Smooth muscle cell (in vitro differentiated cells): ENCODE measurements at regions not wholly inside any gene's neighbourhood (a gene's known extent, or its start where the extent isn't known, plus 50 kb on each side); places are given as distances from the start of the nearest gene placed in this dataset.

Source experiments
- DNase-seq: peaks from one replicate; lab custom pipeline; 2025; ENCODE audit not compliant: unreplicated experiment; lab: John Stamatoyannopoulos, UW
- H2AFZ ChIP-seq: fragments of 200-600 bp; sonication (generic); 2 replicates; pipeline ENCODE4 v1.6.0; 2016; ENCODE audit warnings: antibody characterized with exemption, low read depth, mild to moderate bottlenecking
- H3F3A ChIP-seq: fragments of 200-600 bp; sonication (generic); 2 replicates; pipeline ENCODE4 v1.6.0; 2017; ENCODE audit warnings: antibody characterized with exemption, low read depth
- H3K27ac ChIP-seq: fragments of 200-600 bp; sonication (generic); 2 replicates; pipeline ENCODE4 v1.5.1; 2016; ENCODE audit warnings: low read depth, mild to moderate bottlenecking
- H3K27me3 ChIP-seq: fragments of 200-600 bp; sonication (generic); 2 replicates; pipeline ENCODE4 v1.6.1; 2016; ENCODE audit warnings: low read depth, mild to moderate bottlenecking
- H3K36me3 ChIP-seq: fragments of 200-600 bp; sonication (generic); 2 replicates; pipeline ENCODE4 v1.5.1; 2016; ENCODE audit warnings: low read depth
- H3K4me1 ChIP-seq: fragments of 200-600 bp; sonication (generic); 2 replicates; pipeline ENCODE4 v1.5.1; 2016; ENCODE audit warnings: low read depth
- H3K4me2 ChIP-seq: fragments of 200-600 bp; sonication (generic); 2 replicates; pipeline ENCODE4 v1.6.0; 2016; ENCODE audit warnings: mild to moderate bottlenecking
- H3K4me3 ChIP-seq: fragments of 200-600 bp; sonication (generic); 2 replicates; pipeline ENCODE4 v1.5.1; 2016; ENCODE audit warnings: mild to moderate bottlenecking
- H3K79me2 ChIP-seq: fragments of 200-600 bp; sonication (generic); 2 replicates; pipeline ENCODE4 v1.6.0; 2016; ENCODE audit warnings: low read depth, mild to moderate bottlenecking
- H3K9ac ChIP-seq: fragments of 200-600 bp; sonication (generic); 2 replicates; pipeline ENCODE4 v1.6.0; 2016; ENCODE audit warnings: low read depth
- H3K9me3 ChIP-seq: fragments of 200-600 bp; sonication (generic); replicated peaks from 2 replicates; pipeline ENCODE4 v1.5.1; 2016; ENCODE audit warnings: low read depth
- H4K20me1 ChIP-seq: fragments of 200-600 bp; sonication (generic); 2 replicates; pipeline ENCODE4 v1.6.0; 2016; ENCODE audit warnings: low read depth
- CTCF ChIP-seq: fragments of 200-600 bp; sonication (generic); IDR thresholded peaks from 2 replicates; pipeline ENCODE4 v1.5.1; 2017; ENCODE audit warnings: borderline replicate concordance, mild to moderate bottlenecking, antibody characterized with exemption; ENCODE audit not compliant: insufficient read depth, poor library complexity, severe bottlenecking
- WGBS: methylation state at CpG from one replicate; pipeline ENCODE4 v1.1.7; 2016; ENCODE audit warnings: low lambda C conversion rate; 5-methylcytosine and 5-hydroxymethylcytosine counted together

GRCh38 chr4:153906231-153906630 is 117.3 kb upstream of the SFRP2 start:
- Histone ChIP-seq H3F3A (no peaks in the 10 kb centered on the region), H3K4me3 (no peak overlapping the region), H3K79me2 (no peaks in the 10 kb centered on the region), H3K9me3 (no peaks in the 10 kb centered on the region), H2AFZ (no peak overlapping the region), H3K27me3 (no peaks in the 10 kb centered on the region), H4K20me1 (no peaks in the 10 kb centered on the region), H3K36me3 (no peaks in the 10 kb centered on the region), H3K4me1 (no peaks in the 10 kb centered on the region), H3K27ac (no peak overlapping the region), H3K9ac (no peak overlapping the region), H3K4me2 (no peak overlapping the region)
- no peak for TF ChIP-seq CTCF
- DNase-seq: no peak

- Histone ChIP-seq H3K4me1 (no peaks in the 10 kb centered on the region), H3K9ac (no peak overlapping the region), H3K27me3 (no peaks in the 10 kb centered on the region), H3K79me2 (no peaks in the 10 kb centered on the region), H3F3A (no peaks in the 10 kb centered on the region), H3K9me3 (no peaks in the 10 kb centered on the region), H3K4me2 (no peak overlapping the region), H2AFZ (no peak overlapping the region), H3K36me3 (no peaks in the 10 kb centered on the region), H3K4me3 (no peak overlapping the region), H3K27ac (no peak overlapping the region), H4K20me1 (no peaks in the 10 kb centered on the region)
- WGBS: 89% methylated on average over 7 of the region's 7 CpGs
- no peak for DNase-seq
- no peak for TF ChIP-seq CTCF
These were observed 116.3 kb upstream of the SFRP2 start for GRCh38 chr4:153905231-153905630.

- no peak for DNase-seq
- 69% methylated on average over 5 of the region's 5 CpGs for WGBS
- TF ChIP-seq CTCF: no peak
- Histone ChIP-seq H3F3A (no peaks in the 10 kb centered on the region), H3K4me1 (no peaks in the 10 kb centered on the region), H3K9me3 (no peaks in the 10 kb centered on the region), H3K27ac (no peak overlapping the region), H3K27me3 (no peaks in the 10 kb centered on the region), H2AFZ (no peak overlapping the region), H3K4me2 (no peak overlapping the region), H3K4me3 (no peak overlapping the region), H3K36me3 (no peaks in the 10 kb centered on the region), H4K20me1 (no peaks in the 10 kb centered on the region), H3K79me2 (no peaks in the 10 kb centered on the region), H3K9ac (no peak overlapping the region)
These were observed 115.1 kb upstream of the SFRP2 start for GRCh38 chr4:153904011-153904410.

- no peak overlapping the region for H3K9ac ChIP-seq
- DNase-seq: no peak
- no peaks in the 10 kb centered on the region for H3K9me3 ChIP-seq
- H3K27ac ChIP-seq: no peak overlapping the region
- no peaks in the 10 kb centered on the region for H3K4me1 ChIP-seq
- no peaks in the 10 kb centered on the region for H3F3A ChIP-seq
- H4K20me1 ChIP-seq: no peaks in the 10 kb centered on the region
- H3K4me3 ChIP-seq: no peak overlapping the region
- no peak overlapping the region for H2AFZ ChIP-seq
- no peak overlapping the region for H3K4me2 ChIP-seq
- WGBS: 83% methylated on average over 2 of the region's 2 CpGs
- H3K27me3 ChIP-seq: no peaks in the 10 kb centered on the region
- H3K36me3 ChIP-seq: no peaks in the 10 kb centered on the region
- no peaks in the 10 kb centered on the region for H3K79me2 ChIP-seq
- no peak for TF ChIP-seq CTCF
These were observed 112.3 kb upstream of the SFRP2 start for GRCh38 chr4:153901220-153901619.
